Activated CD4-positive, alpha-beta T cell treated with anti-CD3 and anti-CD28 coated beads, Interleukin-2, Interleukin-4, amounts not matched to agents 100 ng/mL and 50 ng/mL, durations not matched to agents 16 hours and 8 hours (primary cell): ENCODE measurements at regions not wholly inside any gene's neighbourhood (a gene's known extent, or its start where the extent isn't known, plus 50 kb on each side); places are given as distances from the start of the nearest gene placed in this dataset.

Source experiments
- DNase-seq: peaks from one replicate; pipeline ENCODE4 v3.0.0-alpha.2; 2020; ENCODE audit warnings: low spot score

GRCh38 chr10:113292086-113292485, 260.8 kb upstream of the HABP2 start:
- no peak for DNase-seq

- no peak for DNase-seq
Observed at GRCh38 chr10:113292743-113293142, 260.1 kb upstream of the HABP2 start.

GRCh38 chr10:113293167-113293566, 259.7 kb upstream of the HABP2 start:
- DNase-seq: no peak

- no peak for DNase-seq
Observed at GRCh38 chr10:113294868-113295267, 258.0 kb upstream of the HABP2 start.

- no peak for DNase-seq
Observed at GRCh38 chr10:113297226-113297625, 255.6 kb upstream of the HABP2 start.

GRCh38 chr10:113298616-113299015, 254.2 kb upstream of the HABP2 start:
- no peak for DNase-seq

- DNase-seq: no peak
Observed at GRCh38 chr10:113300201-113300600, 252.7 kb upstream of the HABP2 start.

- DNase-seq: no peak
Observed at GRCh38 chr10:113300617-113301016, 252.2 kb upstream of the HABP2 start.

- DNase-seq: no peak
Observed at GRCh38 chr10:113301342-113301984, 251.4 kb upstream of the HABP2 start.

- DNase-seq: no peak
Observed at GRCh38 chr10:113302062-113302461, 250.8 kb upstream of the HABP2 start.

GRCh38 chr10:113303544-113304146, 249.2 kb upstream of the HABP2 start:
- DNase-seq: no peak

- no peak for DNase-seq
Observed at GRCh38 chr10:113304726-113305125, 248.1 kb upstream of the HABP2 start.

GRCh38 chr10:113305871-113306270, 247.0 kb upstream of the HABP2 start:
- no peak for DNase-seq

- DNase-seq: no peak
Observed at GRCh38 chr10:113309791-113310190, 243.1 kb upstream of the HABP2 start.

- DNase-seq: no peak
Observed at GRCh38 chr10:113310347-113310746, 242.5 kb upstream of the HABP2 start.

- no peak for DNase-seq
Observed at GRCh38 chr10:113313048-113313602, 239.7 kb upstream of the HABP2 start.

- no peak for DNase-seq
Observed at GRCh38 chr10:113313722-113314121, 239.1 kb upstream of the HABP2 start.

- DNase-seq: no peak
Observed at GRCh38 chr10:113316506-113316905, 236.3 kb upstream of the HABP2 start.

- DNase-seq: no peak
Observed at GRCh38 chr10:113317489-113317888, 235.4 kb upstream of the HABP2 start.

- no peak for DNase-seq
Observed at GRCh38 chr10:113319479-113319878, 233.4 kb upstream of the HABP2 start.

- DNase-seq: no peak
Observed at GRCh38 chr10:113320211-113320610, 232.6 kb upstream of the HABP2 start.

GRCh38 chr10:113320987-113321386, 231.9 kb upstream of the HABP2 start:
- no peak for DNase-seq

- DNase-seq: no peak
Observed at GRCh38 chr10:113322843-113323242, 230.0 kb upstream of the HABP2 start.

- no peak for DNase-seq
Observed at GRCh38 chr10:113323985-113324384, 228.9 kb upstream of the HABP2 start.
